Fibroblast of lung (primary cell): ENCODE measurements at regions not wholly inside any gene's neighbourhood (a gene's known extent, or its start where the extent isn't known, plus 50 kb on each side); places are given as distances from the start of the nearest gene placed in this dataset.

Source experiments
- CTCF ChIP-seq, 2 donors: IDR thresholded peaks in 1 of 2; conservative IDR thresholded peaks in 1 of 2; 1 replicate in 1 of 2; 2 replicates in 1 of 2; pipeline ENCODE4 v1.5.1; 2011 to 2012; ENCODE audit warnings: low read length in 2 of 2, control low read depth in 1 of 2, inconsistent platforms in 1 of 2, low read depth in 1 of 2, mild to moderate bottlenecking in 1 of 2
- EZH2 ChIP-seq: IDR thresholded peaks from 2 replicates; pipeline ENCODE4 v1.5.1; 2012; ENCODE audit warnings: low read length, control low read depth, mild to moderate bottlenecking; ENCODE audit errors: missing control alignments

GRCh38 chr1:110728388-110729001, 53.8 kb upstream of the KCNA3 start:
- TF ChIP-seq CTCF (conservative IDR thresholded peaks at IDR 0.05 in 1 of 2, IDR thresholded peaks at IDR 0.05 in 1 of 2; ENCODE audit: low read depth in 1 of 2, low read length in 2 of 2): no peak
- no peak for TF ChIP-seq EZH2
